GM19467 (cell line): ENCODE measurements at regions not wholly inside any gene's neighbourhood (a gene's known extent, or its start where the extent isn't known, plus 50 kb on each side); places are given as distances from the start of the nearest gene placed in this dataset.

Experiments used
- ATAC-seq: cut with Tn5 transposase; IDR thresholded peaks from one replicate; pipeline ENCODE4 v1.9.1; 2021; ENCODE audit warnings: mild to moderate bottlenecking, moderate library complexity; ENCODE audit not compliant: unreplicated experiment

- ATAC-seq: no peak
Measured at GRCh38 chr10:128280271-128280670, 154.0 kb upstream of the MKI67 start.

DNA sequence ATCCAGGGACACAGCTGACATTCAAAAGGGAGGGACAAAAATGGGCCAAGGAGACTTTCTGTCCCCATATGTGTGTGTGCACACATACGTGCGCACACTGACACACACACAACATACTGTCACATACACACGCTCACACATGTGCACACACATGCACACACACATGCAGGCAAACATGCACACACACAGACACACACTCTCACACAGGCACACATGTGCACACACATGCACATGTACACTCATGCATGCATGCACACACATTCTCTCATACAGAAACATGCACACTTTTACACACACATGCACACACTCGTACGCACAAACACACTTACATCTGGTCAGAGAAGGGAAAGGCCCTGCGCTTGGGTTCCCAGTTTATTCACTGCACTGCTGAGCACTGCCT lies 155.1 kb upstream of the MKI67 start:
- ATAC-seq: no peak

- ATAC-seq: no peak
Measured at GRCh38 chr10:128281861-128282260, 155.6 kb upstream of the MKI67 start.

DNA sequence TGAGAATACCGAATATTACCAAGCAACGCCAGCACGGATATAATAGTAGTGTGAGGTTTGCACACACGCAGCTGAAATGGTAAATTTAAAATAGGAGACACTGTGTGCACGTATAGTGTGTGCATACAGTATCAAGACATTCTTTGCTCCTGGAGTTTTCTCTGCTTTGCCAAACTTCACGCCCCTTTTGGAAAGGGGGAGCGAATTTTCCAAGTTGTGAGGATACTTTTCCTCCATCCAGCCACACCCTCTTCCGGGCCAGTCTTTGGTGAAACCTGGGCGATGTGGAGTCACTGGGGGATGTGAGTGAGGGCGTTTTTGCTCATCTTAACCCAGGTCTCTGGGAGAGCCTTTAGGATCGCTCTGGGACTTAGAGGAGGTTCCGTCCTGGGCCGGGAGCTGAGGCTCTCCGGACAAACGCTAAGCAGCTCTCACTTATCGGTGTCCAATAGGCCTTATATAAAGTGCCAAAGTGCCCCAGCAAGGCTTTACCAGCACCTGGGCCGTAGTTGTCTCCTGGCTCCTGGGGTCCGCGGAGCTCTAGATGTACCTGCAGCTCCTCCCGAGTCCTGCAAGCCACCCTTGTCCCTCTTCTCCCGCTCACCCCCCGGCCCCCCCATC lies 160.0 kb upstream of the MKI67 start:
- no peak for ATAC-seq

GRCh38 chr10:128286762-128287500 lies 160.7 kb upstream of the MKI67 start:
- no peak for ATAC-seq

GRCh38 chr10:128287921-128288320 lies 161.7 kb upstream of the MKI67 start:
- ATAC-seq: no peak

DNA sequence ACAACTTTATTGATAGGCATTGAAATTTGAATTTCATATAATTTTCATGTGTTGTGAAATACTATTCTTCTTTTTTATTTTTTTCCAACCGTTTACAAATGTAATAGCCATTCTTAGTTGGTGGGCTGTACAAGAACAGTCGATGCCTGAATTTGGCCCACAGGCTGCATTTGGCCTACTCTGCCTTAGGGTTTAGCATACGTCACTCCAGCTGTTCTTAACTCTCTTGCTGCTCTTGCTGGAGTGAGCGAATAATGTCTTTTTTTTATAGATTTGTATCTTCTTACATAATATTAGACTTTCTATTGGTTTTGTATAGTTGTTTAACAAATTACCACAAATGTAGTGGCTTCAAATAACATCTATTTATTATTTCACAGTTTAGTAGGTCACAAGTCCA lies 163.4 kb upstream of the MKI67 start:
- no peak for ATAC-seq

GRCh38 chr10:128295003-128295402 lies 168.8 kb upstream of the MKI67 start:
- ATAC-seq: no peak

DNA sequence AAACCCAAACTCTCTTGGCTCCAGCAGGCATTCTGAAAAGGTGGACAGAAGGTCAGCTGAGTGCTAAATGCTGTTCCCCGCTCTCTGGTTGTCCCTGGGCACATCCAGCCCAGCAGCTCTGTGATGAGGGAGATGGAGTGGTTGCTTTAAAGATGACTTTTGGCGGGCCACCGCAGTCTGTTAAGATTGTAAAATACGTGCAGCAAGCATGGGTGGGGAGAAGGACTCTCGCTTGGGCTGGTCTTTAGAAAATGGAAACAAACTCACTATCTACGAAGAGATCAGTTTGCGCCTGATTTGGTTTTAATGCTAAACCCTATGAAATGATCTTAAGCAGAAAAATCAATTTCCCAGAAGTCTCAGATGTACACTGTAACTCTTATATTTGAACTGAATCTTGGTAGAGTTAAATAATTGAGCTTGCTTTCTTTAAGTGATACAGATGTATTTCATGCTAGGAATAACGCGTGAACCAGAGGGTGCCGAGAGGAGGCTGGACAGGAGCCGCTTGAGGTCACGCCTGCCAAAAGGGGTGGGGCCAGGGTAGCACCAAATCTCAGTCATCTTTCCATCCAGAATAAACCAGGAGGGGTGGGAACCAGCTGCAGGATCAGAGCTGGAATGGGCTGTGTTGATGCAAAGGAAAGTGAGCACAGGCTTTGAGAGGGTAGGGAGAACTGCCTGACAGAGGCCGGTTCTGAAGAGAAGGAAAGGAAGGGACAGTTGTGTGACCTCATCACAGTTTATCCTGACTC lies 170.2 kb upstream of the MKI67 start:
- ATAC-seq: no peak

DNA sequence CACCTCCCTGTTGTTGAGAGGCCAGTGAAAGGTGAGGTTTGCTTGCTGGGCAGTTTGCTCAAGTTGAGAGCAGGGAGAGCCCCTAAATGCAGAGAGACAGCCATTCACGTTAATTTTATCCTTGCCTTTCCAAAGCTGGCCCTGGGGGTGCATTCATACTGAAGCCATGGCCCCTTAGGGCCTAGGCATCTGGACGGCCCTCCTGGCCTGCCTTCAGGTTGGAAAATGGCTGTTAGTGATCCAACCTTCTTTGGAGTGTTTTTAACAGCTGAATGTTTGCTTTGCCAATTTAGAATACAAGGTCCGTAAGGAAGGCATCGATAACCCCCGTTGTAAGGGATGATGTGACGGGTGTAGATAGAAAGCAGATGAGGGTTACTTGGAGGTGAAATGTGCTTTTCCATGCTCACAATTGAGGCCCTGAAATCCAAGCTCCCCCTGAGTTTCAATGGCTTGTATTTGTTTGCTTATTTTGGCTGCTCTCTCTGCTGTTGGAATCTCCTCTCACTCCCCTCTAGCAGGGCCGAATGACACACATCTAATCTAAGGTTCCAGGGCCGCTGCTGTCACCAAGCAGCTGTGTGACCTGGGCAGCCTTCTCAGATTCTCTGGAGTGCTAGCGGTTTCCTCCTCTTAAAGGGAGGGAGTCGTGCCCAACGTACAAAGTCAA lies 171.6 kb upstream of the MKI67 start:
- ATAC-seq: no peak

DNA sequence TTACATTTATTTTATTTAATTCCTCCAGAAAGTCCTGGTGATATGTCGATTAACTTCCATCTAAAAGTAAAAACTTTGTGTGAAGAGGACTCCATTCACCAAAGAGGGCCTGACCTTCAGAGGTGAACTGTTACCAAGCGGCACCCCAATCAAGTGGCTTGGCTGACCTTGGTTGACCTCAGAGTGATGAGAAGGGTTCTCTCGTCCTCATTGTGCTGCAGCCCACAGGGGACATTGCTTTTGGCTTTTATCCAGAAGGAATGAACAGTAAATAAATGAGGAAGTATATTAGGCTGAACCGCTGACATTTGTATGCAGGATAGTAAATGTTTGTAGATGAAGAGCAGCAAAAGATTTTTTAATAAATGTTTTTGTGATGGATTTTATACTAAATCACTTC lies 172.4 kb upstream of the MKI67 start:
- no peak for ATAC-seq

- no peak for ATAC-seq
Measured at GRCh38 chr10:128300290-128300824, 174.1 kb upstream of the MKI67 start.

DNA sequence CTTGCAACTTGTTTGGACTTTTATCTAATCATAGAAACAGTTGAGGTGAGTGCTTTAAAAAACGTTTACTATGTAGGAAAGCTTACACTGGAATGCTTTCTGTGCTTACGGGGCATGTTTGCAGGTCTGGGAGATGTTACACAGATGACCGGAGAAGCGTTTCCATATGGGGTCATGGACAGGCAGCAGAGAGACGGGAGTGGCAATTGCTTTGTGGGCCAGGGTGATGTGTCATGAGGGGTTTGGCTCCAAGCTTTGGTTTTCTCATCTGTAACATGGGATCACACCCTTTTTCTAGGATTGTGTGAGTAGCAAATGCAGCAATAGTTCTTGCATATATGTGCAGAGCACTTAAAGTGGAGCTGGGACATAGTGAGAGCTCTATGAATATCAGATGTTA lies 174.8 kb upstream of the MKI67 start:
- no peak for ATAC-seq

- ATAC-seq: no peak
Measured at GRCh38 chr10:128302808-128303207, 176.6 kb upstream of the MKI67 start.

DNA sequence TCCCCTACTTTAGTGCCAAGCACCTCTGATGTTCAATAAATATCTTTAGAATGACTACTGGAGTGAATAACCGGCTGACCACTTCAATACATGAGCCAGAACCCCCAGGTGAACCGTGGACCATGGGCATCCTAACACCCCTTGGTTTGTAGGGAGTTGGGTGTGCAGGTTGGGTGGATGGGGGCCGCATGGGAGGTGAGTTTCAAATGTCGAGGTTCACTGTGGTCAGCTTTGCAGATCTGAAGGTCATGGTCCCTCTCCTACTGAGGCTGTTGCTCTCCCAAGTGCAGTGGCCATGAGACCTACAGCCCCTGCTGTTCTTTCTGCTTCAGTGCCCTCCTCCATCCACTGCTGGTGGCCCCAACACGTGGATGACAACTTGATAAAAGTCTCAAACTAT lies 178.0 kb upstream of the MKI67 start:
- no peak for ATAC-seq

DNA sequence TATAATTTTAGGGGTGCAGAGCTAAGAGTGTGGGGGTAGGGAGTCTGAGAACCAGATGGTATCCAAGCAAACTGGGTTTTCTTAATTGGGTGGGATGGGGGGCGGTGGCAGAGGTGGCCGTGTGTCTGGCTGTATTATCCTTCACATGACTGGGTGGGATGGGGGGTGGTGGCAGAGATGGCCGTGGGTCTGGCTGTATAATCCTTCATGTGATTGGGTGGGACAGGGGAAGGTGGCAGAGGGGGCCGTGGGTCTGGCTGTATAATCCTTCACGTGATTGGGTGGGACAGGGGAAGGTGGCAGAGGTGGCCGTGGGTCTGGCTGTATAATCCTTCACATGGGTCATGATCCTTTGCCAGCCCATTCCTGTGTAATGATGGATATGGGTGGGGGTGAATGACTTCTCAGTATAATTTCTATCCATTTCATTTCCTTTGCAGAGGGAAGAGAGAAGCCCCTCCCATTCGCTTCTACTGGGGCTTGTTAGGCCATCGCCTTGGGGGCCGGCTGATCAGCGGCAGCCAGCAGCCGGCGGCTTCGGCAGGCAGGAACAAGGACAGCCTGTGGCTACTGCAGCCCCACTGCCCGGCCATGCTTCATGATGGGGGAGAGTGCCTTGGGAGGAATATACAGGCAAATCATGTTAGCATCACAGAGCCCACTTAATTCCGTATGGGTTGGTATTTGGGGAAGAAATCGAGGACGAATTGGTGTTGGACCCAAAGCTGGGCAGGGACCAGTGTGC lies 179.6 kb upstream of the MKI67 start:
- ATAC-seq: no peak

DNA sequence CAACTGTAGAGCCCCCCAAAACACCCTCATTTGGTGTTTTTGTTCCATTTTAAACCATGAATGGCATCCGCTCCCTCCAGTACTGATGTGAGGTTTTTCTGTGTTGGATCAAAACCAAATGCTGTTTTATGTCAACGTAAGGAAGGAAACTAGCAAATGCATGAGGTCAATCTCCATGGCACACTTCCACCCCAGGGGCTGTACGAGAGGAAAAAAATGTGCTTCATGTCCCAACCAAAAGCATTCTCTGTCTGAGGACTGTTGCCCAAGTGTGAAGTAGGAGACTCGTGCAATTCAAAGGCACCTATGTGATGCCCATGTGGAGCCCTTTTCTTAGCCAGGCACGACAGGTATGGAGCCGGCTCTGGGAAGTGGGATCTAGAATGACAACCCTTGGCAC lies 180.3 kb upstream of the MKI67 start:
- ATAC-seq: no peak

GRCh38 chr10:128306966-128307365 lies 180.7 kb upstream of the MKI67 start:
- ATAC-seq: no peak

DNA sequence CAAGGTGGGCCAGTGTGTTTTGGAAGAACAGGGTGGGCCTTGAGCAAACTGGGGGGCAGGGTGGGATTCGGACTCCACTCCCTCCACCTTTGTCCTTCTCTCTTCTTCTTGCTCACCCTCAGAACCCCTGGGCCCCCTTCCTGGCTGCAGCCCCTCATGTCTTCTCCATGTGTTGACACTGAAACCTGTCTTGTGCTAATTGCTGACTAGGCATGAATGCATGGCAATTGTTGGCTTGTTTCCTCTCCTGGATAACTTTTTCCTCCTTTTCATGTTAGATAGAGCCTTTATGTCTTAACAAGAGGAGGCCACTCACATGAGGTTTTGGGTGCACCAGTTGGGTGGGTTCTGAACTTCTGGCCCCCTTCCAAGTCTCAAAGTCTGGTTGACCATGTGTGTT lies 181.6 kb upstream of the MKI67 start:
- no peak for ATAC-seq

GRCh38 chr10:128310971-128311658 lies 184.9 kb upstream of the MKI67 start:
- ATAC-seq: no peak
